Fibroblast of skin of left quadriceps (primary cell): ENCODE measurements at regions not wholly inside any gene's neighbourhood (a gene's known extent, or its start where the extent isn't known, plus 50 kb on each side); places are given as distances from the start of the nearest gene placed in this dataset.

Experiments
- DNase-seq, 2 experiments: peaks; one replicate each; pipeline ENCODE4 v3.0.0-alpha.2; 2013; ENCODE audit warnings: low read depth in 2 of 2

GRCh38 chr10:118412932-118413331, 70.8 kb upstream of the FAM204A start:
- DNase-seq, result no peak

DNA sequence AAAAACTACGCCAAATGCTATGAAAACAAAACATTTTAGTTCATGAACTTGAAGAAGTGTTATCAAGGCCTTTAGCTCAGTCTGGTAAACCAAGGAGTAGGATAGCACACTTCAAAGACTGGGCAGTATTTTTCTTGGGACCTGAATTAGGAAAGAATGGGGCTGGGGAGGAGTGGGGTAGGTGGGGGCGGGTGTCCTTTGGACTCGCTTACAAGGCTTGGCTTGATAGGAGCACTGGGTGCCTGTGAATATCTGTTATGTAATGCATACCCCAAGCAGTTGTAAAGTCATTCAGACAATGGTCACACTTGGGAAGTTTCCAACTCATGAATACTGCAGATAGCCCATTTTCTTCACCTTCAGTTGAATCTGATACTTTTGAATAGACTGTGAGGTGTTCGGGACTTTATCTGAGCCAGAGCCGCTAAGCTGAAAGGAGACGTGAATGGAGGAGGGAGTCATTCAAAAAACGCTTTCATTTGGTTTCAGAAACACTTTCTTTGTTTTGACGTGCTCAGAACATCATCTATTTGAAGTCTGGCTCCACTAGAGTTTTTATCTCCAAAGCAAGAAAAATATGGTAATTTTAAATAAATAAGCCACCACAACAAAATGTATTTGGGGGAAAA, 70.1 kb upstream of the FAM204A start:
- DNase-seq, result no peak

DNA sequence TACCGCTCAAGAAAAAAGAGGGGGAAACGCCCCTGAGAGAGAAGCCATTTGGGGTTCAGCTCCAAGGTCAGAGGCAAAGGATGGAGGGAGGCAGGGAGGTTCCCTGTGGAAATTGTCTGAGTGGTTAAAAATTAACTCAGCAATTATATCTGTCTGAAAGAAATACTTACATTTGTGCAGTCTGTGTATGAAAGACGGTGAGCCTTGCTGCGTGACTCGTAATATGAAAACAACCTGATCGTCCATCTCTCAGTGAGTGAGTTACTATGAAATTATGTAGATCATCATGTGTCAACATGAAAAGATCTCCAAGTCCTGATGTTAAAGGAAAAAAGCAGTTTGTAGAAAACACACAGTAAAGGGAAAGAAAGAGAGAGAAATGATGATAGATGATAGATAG, 67.2 kb upstream of the FAM204A start:
- no peak for DNase-seq

- DNase-seq, result no peak
Observed at GRCh38 chr10:118408181-118408580, 66.1 kb upstream of the FAM204A start.

GRCh38 chr10:118407777-118408176, 65.7 kb upstream of the FAM204A start:
- DNase-seq, result no peak

GRCh38 chr10:118407026-118407425, 64.9 kb upstream of the FAM204A start:
- DNase-seq, result no peak

DNA sequence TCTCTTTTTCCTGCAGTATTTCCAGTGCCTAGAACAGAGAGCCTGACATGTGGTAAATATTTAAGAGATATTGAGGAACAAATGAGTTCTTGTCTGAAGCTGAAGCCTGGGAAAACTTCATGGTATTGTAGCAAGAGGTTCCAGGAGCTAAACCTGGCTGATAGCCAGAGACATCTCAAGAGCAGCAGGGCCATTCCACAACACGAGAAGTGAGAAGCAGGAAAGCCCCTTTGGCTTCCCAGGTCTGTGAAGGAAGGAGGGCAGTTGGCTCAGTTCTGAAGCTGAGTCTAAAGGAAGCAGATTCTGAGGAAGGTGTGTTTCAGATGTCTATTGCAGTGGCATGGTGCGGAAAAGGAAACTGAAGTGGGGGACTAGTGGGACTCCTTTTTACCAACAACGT, 63.8 kb upstream of the FAM204A start:
- no peak for DNase-seq

- DNase-seq, result no peak
Observed at GRCh38 chr10:118403967-118404366, 61.8 kb upstream of the FAM204A start.

DNA sequence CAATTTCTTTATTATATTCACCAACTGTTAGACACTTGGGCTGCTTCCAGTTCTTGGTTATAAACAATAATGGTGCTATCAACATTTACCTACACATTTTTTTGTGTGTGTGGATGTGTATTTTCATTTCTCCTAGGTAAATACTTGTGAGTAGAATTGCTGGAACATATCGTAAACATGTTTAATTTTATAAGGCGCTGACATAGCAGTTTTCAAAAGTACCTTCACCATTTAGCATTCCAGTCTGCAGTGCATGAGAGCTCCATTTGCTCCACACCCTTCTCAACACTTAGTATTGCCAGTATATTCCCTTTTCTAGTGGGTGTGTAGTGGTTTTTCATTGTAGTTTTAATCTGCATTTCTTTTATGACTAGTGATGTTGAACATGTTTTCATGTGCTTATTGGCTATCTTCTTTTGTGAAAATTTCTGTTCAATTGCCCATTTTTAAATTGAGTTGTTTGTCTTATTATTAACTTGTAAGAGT, 59.6 kb upstream of the FAM204A start:
- no peak for DNase-seq

GRCh38 chr10:118397391-118397790, 55.3 kb upstream of the FAM204A start:
- no peak for DNase-seq

DNA sequence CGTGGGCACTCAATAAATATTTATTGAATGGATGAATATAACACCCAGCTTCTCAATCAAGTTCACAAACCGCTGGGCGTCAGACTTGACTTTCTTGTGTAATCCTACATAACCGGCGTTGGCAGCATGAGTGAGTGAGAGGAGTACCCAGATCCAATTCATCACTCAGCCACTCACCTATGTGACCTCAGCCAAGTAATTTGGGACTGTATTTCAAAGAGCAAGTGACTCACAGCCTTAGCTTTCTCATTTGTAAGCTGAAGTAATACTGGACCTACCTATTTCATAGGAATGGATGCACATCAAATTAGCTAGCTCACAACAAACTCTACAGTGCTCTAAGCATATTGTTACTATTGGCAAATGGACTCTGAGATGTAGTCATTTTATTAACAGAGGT, 53.8 kb upstream of the FAM204A start:
- DNase-seq, result no peak

GRCh38 chr10:118394301-118395200, 52.4 kb upstream of the FAM204A start:
- no peak for DNase-seq

DNA sequence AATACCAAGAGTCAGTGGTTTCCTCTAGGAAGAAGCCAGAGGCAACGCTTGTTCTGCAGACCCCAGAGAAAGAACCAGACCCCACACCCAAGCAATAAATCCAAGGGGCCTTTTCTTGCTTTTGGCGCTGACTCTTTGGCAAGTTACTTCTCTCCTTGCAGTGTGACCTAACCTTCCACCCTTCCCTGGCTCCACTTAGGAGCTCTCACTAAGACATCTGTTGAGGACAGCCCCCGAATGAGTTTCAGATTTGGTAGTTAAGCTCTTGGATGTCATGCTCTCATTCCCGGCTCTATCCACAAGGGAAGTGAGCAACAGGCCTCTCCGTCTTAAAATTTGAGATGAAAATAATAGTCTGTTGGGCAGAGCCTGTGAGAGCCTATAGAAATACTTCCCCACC, 50.6 kb upstream of the FAM204A start:
- DNase-seq, result no peak
